Type B pancreatic cell (in vitro differentiated cells): ENCODE measurements at regions not wholly inside any gene's neighbourhood (a gene's known extent, or its start where the extent isn't known, plus 50 kb on each side); places are given as distances from the start of the nearest gene placed in this dataset.
"Not testable (repeated sequence)": the region's sequence is repeated elsewhere in the genome, so short reads cannot be mapped to it uniquely, and the experiment has no call there.

Experiments
- DNase-seq: peaks from one replicate; pipeline ENCODE4 v3.0.0; 2021; ENCODE audit warnings: mixed read lengths; ENCODE audit not compliant: unreplicated experiment; ENCODE audit errors: extremely low spot score
- H3K27ac Mint-ChIP-seq: 2 replicates; pipeline ENCODE4 v1.8.0; 2021; ENCODE audit warnings: mild to moderate bottlenecking, mixed read lengths
- H3K27me3 Mint-ChIP-seq: 2 replicates; pipeline ENCODE4 v1.8.0; 2021; ENCODE audit warnings: mixed read lengths
- H3K36me3 Mint-ChIP-seq: 2 replicates; pipeline ENCODE4 v1.8.0; 2021; ENCODE audit warnings: mixed read lengths
- H3K4me1 Mint-ChIP-seq: one replicate; pipeline ENCODE4 v1.8.0; 2021; ENCODE audit warnings: mixed read lengths; ENCODE audit not compliant: unreplicated experiment
- H3K4me3 Mint-ChIP-seq: 2 replicates; pipeline ENCODE4 v1.8.0; 2021; ENCODE audit warnings: mild to moderate bottlenecking, mixed read lengths
- H3K9me3 Mint-ChIP-seq: 2 replicates; pipeline ENCODE4 v1.8.0; 2021; ENCODE audit warnings: mixed read lengths
- CTCF ChIP-seq: fragments of 200-600 bp; sonication (generic); conservative IDR thresholded peaks from 2 replicates; pipeline ENCODE4 v1.5.0; 2021; ENCODE audit warnings: antibody characterized with exemption, mild to moderate bottlenecking

DNA sequence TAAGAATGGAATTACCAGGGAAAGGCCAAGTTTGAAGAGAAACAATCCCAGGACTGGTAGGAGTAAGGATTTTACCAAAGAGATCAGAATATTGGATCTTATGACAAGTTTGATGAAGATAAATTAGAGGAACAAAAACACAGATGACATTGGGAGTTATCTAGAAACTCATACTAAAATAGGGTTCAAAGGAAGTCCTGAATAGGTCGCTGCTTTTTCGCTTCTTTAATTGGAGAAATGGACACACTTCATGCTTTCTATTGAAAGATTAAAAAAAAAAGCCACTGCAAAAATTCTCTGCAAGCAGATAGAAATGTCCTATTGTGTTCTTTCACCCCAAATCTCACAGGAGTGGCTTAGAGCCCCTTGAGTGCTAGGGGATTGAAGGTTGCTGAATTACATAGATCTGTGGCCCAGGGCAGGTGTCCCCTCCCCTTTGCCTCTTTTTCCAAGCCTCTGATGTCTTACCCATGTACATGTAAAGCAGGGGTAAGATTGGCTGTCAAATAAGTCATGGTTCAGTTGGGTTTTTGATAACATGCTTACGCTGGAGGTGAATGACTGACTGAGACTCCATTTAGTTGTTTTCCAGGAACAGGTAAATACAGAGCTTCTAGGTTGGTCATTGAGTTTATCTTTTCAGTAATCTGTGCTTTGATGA is 152.0 kb downstream of the OR13A1 start:
- TF ChIP-seq CTCF, result no peak
- no peaks in the 10 kb centered on the region for H3K4me1 Mint-ChIP-seq
- no peak overlapping the region for H3K27ac Mint-ChIP-seq
- no peaks in the 10 kb centered on the region for H3K9me3 Mint-ChIP-seq
- H3K27me3 Mint-ChIP-seq, result no peaks in the 10 kb centered on the region
- no peak overlapping the region for H3K4me3 Mint-ChIP-seq
- no peaks in the 10 kb centered on the region for H3K36me3 Mint-ChIP-seq
- DNase-seq, result no peak

DNA sequence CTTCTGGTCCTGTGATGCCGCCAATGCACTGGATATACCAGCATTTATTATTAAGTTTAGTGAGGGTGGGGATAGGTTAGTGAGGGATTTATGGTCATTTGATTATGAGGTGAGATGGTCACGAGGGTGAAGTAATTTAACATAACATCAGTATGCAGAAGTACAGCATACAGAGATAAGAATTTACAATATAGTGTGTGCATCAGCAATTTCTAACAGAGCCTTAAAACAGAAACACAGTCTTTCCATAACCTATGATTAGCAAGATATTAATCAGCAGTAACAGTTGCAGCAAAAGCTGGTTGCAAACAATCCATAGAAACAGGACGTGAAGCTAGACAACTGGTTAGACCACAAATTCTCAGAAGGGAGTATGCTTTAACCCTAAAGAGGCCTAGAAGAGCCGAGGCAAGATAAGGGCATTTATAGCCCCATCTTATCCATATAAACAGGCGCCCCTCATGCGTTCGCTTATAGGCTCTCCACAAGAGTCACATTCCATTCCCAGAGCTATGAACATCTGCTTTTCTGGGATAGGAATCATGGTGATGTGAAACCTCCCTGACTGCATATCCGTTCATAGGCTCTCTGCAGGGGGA is 139.8 kb downstream of the OR13A1 start:
- H3K27me3 Mint-ChIP-seq, H3K9me3 Mint-ChIP-seq, DNase-seq, H3K36me3 Mint-ChIP-seq: not testable (repeated sequence)
- peak overlapping the region; percentile 56 for H3K27ac Mint-ChIP-seq
- H3K4me1 Mint-ChIP-seq, result peaks cover 24% of the 10 kb centered on the region
- H3K4me3 Mint-ChIP-seq, result peak overlapping the region; percentile 20

- no peak overlapping the region for H3K27ac Mint-ChIP-seq
- no peaks in the 10 kb centered on the region for H3K9me3 Mint-ChIP-seq
- no peaks in the 10 kb centered on the region for H3K36me3 Mint-ChIP-seq
- H3K27me3 Mint-ChIP-seq, result no peaks in the 10 kb centered on the region
- DNase-seq, result no peak
- no peak for TF ChIP-seq CTCF
- H3K4me3 Mint-ChIP-seq, result no peak overlapping the region
- H3K4me1 Mint-ChIP-seq, result peaks cover 24% of the 10 kb centered on the region
Observed at GRCh38 chr10:45179691-45180090, 135.7 kb downstream of the OR13A1 start.

GRCh38 chr10:45180507-45180906 is 134.9 kb downstream of the OR13A1 start:
- Mint-ChIP-seq H3K27me3 (no peaks in the 10 kb centered on the region), H3K9me3 (no peaks in the 10 kb centered on the region), H3K4me1 (peaks cover 21% of the 10 kb centered on the region), H3K27ac (no peak overlapping the region), H3K36me3 (no peaks in the 10 kb centered on the region), H3K4me3 (no peak overlapping the region)
- DNase-seq, result no peak
- TF ChIP-seq CTCF, result no peak

DNA sequence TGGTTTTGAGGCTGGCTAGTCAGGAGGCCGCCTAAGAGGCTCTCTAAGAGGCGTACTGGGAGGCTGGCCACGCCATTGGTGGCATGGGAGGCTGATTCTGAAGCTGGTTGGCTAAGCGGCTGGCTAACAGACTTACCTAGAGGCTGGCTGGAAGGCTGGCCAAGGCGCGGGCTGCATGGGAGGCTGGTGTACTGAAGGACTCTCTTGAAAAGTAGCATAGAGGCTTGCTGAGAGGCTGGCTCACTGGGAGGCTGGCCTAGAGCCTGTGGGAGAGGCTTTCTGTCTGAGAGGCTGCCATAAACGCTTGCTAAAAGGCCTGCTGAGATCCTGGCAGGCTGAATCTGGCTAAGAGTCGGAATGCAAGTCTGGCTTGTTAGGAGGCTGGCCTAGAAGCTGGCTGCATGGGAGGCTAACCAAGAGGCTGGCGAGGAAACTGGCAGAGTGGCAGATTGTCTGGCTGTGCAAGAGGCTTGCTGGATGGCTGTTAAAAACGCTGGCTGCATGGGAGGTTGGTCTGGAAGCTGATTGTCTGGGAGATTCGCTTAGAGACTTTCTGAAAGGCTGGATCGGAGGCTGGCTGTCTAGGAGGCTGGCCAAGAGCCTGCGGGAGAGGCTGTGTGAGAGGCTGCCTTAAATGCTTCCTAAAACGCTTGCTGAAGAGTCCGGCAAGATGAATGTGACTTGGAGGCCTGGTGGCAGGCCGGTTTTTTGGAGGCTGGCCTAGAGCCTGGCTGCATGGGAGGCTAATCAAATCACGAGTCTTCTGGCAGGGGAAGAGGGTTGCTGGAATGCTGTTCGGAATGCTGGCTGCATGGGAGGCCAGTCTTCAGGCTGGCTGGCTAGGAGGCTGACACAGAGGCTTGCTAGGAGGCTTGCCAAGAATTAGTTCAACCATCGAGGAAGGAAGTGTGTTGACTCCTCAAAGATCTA is 134.2 kb downstream of the OR13A1 start:
- peaks cover 15% of the 10 kb centered on the region for H3K4me1 Mint-ChIP-seq
- no peaks in the 10 kb centered on the region for H3K9me3 Mint-ChIP-seq
- no peaks in the 10 kb centered on the region for H3K36me3 Mint-ChIP-seq
- no peak for TF ChIP-seq CTCF
- H3K27me3 Mint-ChIP-seq, result no peaks in the 10 kb centered on the region
- peak overlapping the region; percentile 39 for H3K27ac Mint-ChIP-seq
- no peak overlapping the region for H3K4me3 Mint-ChIP-seq
- DNase-seq, result no peak

GRCh38 chr10:45183174-45183573 is 132.2 kb downstream of the OR13A1 start:
- Mint-ChIP-seq H3K9me3 (no peaks in the 10 kb centered on the region), H3K27me3 (no peaks in the 10 kb centered on the region), H3K36me3 (no peaks in the 10 kb centered on the region), H3K4me3 (no peak overlapping the region), H3K4me1 (peaks cover 5% of the 10 kb centered on the region), H3K27ac (no peak overlapping the region)
- no peak for DNase-seq
- TF ChIP-seq CTCF, result no peak
